CD4-positive, alpha-beta T cell treated with Interferon alpha-2 for 1 hour (primary cell): ENCODE measurements at regions not wholly inside any gene's neighbourhood (a gene's known extent, or its start where the extent isn't known, plus 50 kb on each side); places are given as distances from the start of the nearest gene placed in this dataset.

Experiments used
- DNase-seq, 2 donors: peaks; one replicate each; pipeline ENCODE4 v3.0.0-alpha.2; 2020 to 2022

DNA sequence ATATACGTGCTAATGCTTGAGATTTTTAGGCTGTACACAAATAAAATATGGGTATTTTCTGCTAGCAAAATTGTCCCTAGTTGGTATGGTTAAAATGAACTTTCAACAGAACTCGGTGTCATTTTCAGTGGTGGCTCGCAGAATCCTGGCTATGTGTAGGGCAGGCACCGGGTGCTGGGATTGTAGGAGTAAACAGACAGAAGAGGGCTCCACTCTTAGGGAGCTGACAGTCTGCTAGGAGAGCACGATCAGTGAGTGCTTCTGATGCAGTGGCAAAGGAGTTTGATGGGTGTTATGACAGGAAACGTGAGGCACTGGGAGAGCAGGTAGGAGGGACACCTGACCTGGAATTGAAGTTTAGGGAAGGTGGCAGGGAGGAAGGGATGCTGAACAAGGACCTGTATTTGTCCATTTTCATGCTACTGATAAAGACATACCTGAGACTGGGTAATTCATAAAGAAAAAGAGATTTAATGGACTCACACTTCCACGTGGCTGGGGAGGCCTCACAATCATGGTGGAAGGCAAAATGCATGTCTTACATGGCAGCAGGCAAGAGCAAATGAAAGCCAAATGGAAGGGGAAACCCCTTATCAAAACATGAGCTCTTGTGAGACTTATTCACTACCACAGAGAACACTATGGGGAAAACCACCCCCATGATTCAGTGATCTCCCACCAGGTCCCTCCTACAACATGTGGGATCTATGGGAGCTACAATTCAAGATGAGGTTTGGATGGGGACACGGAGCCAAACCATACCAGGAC, 105.4 kb upstream of the LCLAT1 start:
- no peak for DNase-seq

DNA sequence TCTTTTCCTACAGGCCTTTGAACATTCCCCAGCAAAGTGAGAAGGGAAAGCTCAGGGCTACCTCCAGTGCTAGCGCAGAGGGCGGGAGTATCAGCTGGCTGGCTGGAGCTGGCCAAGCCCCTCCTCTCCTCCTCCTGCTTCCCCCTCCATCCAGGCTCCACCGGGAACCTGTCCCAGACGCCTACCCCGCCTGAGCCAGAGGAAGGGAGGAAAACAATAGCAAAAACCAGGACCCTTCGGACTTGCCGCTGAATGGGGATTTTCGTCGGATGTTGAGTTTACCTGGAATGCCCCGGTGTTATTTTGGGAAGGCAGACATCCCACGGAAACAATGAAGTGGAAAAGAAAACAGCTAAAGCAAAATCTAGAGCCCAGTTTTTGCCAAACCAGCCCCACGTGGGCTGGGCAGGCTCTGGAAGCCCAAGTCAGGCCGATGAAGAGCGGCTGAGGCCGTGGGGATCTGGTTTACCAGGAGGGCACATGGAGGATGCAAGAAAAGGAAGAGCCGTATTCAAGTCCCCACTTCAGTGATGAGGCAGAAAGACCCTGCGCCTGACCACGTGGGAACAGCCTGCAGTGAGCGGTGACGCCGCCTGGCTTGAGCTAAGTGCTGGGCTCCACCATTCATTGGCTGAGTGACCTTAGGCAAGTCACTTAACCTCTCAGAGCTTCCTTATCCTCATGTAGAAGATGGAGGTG, 100.4 kb upstream of the LCLAT1 start:
- DNase-seq: no peak

DNA sequence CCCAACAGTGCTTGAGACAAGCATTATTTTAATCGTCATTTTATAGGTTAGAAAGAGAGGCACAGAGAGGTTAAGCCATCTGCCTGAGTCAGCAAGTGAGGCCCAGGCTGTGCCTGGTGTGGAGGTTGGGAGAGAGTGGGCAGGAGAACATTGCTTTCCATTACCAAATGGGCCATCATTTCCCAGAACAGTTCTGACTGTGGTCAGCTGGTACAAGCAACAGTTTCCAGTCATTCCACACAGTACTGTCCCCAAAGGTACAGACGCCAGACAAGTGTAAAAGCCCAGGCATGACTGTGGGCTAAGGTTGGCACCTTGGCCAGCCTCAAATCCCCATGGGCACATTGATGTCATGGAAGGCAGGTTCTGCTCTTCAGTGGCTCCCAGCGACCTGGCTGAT, 98.2 kb upstream of the LCLAT1 start:
- no peak for DNase-seq

DNA sequence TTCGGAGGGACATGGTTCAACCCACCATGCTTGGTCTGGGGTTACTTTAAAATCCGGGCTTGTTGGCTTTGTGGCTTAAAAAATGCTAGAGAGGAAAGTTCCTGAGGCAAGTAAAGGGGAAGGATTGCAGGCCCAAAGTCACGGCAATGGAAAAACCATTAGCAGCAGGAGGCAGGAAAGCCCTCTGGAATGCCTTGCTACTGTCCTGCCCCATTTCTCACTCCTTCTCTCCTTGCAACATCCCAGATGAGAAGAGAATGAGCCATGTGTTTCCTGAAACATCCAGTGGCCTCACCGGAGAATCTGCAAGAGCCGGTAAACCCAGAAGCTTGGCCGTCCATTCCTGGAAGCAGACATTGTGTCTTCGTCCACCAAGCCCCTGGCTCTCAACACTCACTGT, 97.4 kb upstream of the LCLAT1 start:
- no peak for DNase-seq

DNA sequence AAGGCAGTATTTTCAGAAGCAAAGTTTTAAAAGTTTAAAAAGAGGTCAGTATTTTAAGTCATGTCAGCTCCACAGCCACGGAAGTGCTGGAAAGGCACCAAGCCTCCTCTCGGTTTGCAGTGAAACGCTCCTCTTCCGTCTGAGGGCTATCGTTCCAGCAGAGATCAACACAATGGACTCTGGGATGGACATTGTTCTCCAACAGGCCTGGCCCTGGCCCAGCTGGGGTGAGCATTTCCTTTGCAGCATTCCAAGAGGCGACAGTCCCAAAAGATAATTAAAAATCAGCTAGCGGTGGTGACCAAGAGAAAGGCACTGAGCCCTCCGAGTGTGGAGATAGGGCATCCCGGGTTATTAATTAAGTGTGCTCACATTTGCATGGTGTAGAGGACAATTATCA, 95.9 kb upstream of the LCLAT1 start:
- no peak for DNase-seq

DNA sequence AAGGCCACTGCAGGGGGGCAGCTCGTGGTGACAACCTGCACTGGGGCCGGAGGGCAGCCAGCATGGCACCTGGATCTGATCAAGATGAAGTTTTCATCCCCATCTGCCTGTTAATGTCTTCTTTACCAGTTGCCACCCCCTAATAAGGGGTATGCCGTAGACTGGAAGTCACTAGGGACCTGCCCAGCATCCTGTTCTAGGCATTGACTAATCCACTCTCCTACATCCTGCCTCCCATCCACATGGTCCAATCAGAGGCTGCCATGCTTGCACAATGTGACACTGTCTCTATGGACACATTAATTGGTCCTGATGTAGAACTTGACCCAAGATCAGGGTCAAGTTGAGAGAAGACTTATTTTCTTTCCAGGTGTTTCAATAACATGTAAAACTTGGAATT, 95.1 kb upstream of the LCLAT1 start:
- no peak for DNase-seq

DNA sequence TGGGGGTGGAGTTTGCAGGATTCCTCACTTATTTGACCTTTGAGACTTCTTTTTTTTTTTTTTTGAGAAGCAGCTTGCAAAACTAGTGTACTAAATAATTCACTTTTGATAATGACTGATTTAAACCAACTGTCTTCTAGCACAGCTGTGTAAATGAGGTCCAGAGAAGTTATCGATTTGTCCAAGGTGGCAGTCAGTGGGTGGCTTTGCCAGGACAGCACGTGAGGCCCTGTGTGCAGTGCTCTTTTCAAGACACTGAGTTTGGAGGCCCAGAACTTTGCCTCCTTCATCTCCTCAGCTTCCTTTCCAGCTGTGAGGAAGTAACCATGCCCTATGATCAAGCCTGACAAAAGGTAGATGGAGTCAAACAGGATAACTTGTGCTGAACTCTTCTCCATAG, 92.9 kb upstream of the LCLAT1 start:
- no peak for DNase-seq

DNA sequence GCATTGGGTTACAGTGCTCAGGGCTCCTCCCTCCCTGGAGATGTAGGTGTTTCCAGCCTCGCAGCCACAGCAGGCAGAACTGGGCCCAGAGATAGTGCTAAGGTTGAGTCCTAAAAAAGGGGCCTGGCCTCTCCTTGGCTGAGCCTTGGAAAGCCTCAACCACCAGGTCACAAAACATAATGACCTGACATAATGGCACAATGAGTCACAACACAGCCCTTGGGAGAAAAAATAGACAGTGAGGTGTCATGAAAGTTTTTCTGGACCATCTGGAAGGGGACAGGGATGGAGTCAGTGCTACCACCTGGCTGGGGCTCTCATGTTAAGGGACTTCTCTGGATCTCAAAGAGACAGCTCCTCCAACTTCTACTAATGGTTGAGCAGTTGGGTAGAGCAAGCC, 92.4 kb upstream of the LCLAT1 start:
- DNase-seq: no peak

DNA sequence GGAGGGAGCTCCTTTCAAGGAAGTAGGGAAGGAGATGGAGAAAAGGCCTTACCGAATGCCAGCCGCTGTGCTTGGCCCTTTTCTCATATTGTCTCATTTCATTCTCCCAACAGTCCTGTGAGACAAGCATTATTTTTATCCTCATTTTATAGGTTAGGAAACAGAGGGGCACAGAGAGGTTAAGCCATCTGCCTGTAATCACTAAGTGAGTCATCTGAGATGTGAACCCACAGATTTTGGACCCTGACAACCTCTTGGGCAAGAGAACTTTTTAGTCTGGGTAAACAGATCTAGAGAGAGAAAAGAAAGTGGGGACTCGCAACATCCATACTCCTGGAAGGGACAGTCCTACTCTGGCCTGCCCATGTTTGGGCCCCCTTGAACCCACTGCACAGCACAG, 91.7 kb upstream of the LCLAT1 start:
- no peak for DNase-seq

DNA sequence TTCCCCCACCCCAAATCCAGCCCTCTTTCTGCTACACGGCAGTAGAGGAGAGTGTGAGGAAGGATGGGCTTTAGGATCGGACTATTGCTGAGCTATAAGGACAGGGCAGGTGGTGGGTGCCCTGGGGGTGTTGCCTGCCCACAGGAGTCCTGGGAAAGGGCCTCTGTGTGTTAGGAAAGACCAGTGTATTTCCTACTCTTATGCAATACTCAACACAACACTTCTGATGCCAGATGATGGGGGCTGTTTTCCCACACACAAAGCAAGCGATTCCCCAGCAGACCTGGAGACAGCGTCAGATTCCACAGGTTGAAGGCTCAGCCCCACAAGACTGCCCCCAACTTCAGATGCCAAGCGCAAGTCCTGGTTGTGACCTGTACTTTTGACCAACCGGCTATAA, 91.0 kb upstream of the LCLAT1 start:
- DNase-seq: no peak

DNA sequence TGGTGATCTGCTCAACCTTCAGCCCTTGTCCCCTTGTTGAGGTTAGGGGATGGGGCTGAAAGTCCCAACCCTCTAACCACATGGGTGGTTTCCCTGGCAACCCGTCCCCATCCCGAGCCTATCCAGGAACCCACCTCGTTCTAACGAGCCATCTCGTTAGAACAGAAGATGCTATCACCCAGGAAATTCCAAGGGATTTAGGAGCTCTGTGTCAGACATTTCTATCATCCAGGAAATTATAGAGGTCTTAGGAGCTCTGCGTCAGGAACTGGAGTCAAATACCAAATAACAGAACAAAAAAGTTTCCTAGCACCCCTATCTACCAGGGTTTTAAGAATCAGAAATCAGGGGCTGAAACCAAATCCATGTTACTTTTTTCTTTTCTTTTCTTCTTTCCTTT, 90.3 kb upstream of the LCLAT1 start:
- DNase-seq: no peak

DNA sequence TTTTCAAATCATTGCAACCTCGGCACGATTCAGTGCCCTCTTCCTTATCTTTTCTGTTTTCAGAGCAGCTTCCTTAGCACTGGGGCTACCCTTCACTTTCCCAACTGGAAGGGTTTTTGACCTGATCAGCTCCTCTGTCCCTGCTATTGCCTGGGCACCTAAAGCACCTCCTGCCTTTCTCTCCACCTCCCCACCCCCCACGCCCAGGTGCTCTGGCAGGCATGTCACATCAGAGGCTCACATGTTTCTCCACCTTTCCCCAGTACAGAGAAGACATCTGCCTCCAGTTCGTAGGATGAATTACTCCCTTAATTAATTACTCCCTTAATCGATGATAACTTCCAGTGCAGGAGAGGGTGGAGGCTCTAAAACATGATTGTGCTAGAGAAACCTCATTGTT, 88.7 kb upstream of the LCLAT1 start:
- no peak for DNase-seq

DNA sequence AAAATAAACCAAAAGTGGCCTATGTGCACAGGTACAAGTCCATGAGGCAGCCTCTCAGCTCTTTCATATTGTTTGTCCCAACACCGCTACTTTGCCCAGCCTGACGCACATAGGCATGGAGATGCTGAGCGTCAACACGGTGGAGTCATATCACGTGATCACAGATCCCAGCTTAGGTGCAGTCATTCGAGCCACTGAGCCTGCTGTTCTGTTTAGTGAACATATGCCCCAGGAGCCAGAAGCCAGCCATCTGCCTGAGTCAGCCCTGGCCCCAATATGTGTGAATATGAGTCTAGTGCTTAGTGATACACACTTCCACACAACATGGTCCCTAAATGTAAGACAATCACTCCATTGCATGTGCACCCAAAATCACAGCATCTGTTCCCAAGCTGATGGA, 88.2 kb upstream of the LCLAT1 start:
- DNase-seq: no peak

DNA sequence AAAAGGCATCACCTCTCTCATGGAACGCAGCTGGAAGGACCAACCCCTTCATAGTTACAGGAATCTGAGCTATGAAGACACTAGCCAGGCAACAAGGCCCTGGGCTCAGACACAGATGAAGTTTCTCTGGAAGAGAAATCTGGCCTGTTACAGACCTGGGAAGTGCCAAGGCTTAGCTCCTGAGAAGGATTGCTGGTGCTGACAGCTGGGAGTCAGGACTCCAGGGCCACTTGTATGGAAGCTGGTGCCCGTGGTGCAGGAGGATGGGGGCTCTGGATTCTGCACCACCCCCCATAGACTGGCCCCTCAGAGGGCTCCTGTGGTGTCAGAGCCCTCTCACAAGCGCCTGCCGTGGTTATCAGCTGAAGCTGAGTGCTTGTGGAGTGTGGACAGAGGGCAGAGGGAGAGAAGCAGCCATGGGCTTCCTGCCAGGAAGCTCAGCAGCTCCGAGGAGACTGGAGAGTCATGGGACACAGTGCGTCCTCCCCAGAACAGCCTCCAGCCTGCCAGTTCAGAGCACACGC, 87.3 kb upstream of the LCLAT1 start:
- DNase-seq: no peak

DNA sequence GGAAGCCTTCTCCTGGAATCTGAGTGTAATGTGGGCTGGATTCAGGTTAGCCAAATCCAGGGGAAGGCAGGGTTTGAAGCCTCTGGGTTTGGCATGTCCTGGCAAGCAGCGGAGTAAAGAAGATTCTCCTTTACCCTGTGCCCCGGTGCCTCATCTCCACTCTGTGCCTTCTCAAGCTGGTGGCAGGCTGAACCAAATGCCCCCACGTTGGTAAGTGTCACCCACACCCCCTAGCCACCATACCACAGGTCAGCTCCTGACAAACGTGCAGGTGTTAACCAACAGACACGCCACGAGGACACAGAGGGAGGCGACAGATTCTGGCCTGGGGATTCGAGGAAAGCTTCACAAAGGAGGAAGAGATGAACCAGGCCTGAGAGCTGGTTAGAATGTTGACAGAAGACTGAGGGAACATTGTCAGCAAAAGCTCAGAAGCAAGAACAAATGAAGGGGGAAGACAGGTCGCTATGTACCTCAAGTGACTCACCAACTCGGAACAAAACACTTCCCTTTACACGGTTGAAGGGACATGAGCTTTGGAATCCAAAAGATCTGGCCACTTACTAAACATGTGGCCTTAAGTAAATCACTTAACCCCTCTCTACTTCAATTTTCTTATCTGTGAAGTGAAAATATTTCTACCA, 85.2 kb upstream of the LCLAT1 start:
- DNase-seq: no peak

DNA sequence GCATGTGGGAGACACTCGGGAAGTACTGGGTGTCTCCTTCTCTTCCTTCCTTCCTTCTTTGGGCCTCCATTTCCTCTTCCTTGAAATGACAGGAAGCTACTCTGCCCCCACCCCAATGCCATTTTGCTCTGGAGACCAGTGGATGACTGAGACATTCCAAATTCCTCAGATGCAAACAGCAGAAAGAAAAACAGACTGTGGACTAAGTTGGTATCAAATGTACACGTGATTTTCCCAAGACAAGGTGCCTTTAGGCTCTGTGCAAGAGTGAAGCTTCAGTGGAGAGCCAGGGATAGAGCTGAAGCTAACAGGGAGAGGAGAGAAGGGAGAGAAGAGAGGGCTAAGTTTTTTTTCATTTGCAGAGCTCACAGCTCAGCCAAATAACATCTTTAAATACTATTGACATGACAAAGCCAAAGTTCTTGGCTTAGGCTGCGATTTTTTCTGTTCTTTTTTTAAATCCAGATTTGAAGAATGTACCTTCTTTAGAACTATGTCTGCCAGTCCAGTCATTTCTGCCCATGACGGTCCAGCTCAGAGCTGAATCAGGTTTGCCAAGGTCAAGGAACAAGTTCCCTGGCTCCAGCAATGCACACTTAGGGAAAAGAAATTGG, 84.5 kb upstream of the LCLAT1 start:
- DNase-seq: no peak

DNA sequence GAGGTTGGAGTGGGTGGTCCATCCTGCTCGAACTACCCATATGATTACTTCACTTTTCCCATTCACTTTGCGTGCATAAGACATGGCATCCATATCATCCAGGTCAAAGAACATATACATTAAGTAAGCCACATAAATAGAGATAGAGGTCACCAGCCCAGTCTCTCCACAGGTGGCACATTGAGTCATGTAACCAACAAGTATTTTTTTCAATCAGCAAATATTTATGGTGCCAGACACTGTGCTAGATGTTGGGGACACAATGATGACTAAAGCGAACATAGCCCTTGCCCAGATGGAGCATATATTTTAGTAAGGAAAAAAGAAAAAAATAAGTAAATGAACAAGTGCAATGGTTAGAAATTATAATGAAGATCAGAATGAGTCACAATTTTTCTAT, 83.6 kb upstream of the LCLAT1 start:
- no peak for DNase-seq

DNA sequence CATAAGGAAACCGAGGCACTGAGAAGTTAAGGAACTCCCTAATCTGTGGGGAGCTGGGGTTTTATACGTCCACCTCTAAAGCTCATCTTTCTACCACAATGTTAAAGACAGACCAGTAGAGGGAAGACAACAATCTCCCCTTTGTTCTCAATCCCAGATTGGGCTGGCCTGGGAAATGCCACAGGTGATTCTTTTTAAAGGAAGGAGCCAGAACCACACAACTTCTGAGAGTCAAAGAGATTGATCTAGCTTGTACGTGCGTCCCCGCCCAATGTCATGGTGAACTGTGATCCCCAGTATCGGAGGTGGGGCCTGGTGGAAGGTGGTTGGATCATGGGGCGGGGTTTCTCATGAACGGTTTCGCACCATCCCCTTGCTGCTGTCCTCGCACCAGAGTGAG, 81.8 kb upstream of the LCLAT1 start:
- DNase-seq: no peak

DNA sequence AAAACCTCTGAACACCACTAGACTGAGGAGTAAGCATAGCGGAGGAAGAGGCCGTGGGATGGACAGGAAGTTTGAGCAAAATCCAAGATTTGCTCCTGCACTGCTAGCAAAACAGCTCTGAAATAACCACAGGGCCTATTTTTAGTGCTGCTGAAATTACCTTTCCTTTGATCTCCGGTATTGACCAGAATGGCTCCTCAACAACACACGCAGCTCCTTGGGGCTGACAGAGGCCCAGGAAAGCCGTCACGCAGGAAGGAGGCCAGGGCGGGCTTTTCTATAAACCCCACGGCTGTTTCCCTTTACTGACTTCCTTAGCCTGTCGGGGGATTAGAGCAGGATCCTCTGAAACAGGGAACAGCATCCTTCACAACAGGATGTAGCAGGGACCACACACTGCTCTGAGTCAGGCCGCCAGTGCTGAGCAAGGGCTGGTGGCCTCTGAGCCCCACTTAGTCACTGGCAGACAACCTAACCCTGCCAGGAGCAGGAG, 80.8 kb upstream of the LCLAT1 start:
- DNase-seq: peak in 1 of 2 donors; percentile 7

DNA sequence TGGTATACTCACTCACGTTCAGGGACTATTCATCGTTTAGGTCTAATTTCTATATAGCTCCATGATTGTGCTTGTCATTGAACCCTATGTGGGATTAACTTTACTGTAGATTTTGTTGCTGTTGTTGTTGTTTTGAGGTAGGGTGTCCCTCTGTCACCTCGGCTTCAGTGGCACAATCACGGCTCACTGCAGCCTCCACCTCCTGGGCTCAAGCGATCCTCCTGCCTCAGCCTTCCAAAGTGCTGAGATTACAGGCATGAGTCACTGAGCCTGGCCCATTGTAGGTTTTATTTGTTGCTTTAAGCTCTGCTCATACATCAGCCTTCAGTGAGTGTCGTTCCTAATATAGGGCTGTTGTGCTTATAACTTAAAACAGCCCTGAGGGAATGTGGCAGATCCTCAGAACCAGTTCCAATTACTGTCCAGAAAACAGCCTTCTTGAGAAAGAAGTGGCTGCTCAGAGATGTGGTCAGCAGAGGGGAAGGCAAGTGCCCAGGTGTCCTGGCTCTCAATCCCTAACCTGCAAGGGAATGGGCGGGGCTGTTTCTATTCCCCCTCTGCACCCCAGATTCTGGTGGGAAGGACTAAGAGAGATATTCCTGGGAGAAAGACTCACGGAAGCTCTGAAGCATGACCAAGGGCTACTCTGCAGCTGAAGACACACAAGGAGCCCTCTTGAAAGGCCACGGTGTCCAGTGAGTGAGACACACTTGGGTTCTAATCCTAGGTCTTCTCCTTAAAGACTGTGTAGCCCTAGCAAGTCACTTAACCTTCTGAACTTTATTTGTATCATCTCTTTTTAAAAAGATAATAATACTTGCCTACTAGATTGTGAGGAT, 79.6 kb upstream of the LCLAT1 start:
- DNase-seq: no peak

DNA sequence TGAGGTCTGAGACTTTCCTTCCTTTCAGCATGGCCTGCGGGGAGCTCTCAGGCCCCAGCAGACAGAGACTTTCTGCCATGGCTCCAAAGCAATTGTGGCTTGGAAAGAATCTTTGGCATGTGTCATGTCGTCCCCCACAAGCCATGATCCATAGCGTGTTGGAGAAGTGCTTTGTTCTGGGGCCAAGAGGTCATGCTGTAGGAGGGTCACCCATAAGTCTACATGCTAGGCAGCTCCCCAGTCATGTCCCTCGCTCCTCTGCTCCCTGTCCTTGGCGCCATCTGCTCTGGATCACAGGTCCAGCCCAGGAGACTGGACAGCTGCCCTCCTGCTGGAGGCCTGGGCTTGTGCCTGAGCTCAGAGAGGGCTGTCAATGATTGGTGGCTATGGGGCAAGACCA, 78.8 kb upstream of the LCLAT1 start:
- DNase-seq: no peak

DNA sequence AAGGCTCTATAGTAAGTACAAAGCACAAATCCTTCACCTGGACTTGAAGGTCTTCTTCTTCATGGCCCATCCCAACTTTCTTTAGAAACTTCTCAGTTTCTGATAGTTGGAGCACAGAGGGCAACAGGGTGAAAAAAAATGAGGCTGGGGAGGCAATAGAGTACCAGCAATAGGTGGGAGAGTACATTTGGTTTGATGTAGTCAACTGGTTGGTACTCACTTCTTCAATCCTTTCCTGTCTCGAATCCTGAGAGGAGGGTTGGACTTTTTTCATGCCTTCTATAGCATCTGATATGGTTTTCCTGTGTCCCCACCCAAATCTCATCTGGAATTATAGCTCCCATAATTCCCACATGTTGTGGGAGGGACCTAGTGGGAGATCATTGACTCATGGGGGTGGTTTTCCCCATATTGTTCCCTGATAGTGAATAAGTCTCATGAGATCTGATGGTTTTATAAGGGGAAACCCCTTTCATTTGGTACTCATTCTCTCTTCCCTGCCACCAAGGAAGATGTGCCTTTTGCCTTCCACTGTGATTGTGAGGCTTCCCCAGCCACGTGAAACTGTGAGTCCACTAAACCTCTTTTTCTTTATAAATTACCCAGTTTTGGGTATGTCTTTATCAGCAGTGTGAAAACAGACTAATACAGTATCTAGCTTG, 75.9 kb upstream of the LCLAT1 start:
- DNase-seq: no peak
